GM12872 (cell line): ENCODE measurements at regions not wholly inside any gene's neighbourhood (a gene's known extent, or its start where the extent isn't known, plus 50 kb on each side); places are given as distances from the start of the nearest gene placed in this dataset.

ENCODE experiments used
- TF ChIP-seq, protein P1 (sequence below): IDR thresholded peaks from 3 replicates; pipeline ENCODE4 v1.5.1; 2011; ENCODE audit warnings: low read depth, mild to moderate bottlenecking, low read length, moderate library complexity; ENCODE audit not compliant: insufficient read depth

DNA sequence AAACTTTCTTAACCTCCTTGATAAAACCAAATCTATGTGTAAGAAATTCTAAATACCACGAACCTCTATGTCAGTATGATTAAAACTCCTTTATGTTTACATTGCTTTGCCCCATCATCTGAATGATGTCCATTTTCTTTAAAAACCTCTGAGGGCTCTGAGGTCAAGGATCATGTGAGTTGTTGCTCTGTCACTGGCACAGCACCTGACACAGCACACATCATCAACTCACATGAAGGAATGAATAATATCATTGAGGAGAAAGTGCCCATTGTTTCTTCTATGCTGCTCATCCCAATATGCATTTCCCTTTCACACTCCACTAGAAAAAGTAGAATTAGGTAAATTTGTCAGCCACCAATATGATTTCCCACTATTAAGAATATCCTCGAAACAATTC is 1178.7 kb upstream of the NRXN1 start:
- TF ChIP-seq, protein P1, sequence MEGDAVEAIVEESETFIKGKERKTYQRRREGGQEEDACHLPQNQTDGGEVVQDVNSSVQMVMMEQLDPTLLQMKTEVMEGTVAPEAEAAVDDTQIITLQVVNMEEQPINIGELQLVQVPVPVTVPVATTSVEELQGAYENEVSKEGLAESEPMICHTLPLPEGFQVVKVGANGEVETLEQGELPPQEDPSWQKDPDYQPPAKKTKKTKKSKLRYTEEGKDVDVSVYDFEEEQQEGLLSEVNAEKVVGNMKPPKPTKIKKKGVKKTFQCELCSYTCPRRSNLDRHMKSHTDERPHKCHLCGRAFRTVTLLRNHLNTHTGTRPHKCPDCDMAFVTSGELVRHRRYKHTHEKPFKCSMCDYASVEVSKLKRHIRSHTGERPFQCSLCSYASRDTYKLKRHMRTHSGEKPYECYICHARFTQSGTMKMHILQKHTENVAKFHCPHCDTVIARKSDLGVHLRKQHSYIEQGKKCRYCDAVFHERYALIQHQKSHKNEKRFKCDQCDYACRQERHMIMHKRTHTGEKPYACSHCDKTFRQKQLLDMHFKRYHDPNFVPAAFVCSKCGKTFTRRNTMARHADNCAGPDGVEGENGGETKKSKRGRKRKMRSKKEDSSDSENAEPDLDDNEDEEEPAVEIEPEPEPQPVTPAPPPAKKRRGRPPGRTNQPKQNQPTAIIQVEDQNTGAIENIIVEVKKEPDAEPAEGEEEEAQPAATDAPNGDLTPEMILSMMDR, result no peak

DNA sequence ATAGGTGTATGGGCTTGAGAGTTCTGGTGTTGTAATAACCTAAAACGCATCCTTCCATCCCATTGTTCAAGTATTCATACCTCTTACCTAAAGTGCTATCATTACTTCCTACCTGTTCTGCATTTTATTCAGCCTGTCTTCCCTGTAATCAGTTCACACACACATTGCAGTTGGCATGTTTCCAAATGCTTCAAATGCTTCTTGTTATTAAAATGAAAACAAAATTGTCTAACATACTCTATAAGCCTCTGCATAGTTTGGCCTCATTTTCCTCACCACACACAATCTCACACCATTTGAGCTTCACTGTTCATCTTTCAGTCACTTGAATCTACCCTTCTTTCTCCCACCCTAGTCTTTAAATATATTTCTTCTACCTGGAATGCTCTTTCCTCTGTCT is 1178.2 kb upstream of the NRXN1 start:
- TF ChIP-seq, protein P1, result no peak

DNA sequence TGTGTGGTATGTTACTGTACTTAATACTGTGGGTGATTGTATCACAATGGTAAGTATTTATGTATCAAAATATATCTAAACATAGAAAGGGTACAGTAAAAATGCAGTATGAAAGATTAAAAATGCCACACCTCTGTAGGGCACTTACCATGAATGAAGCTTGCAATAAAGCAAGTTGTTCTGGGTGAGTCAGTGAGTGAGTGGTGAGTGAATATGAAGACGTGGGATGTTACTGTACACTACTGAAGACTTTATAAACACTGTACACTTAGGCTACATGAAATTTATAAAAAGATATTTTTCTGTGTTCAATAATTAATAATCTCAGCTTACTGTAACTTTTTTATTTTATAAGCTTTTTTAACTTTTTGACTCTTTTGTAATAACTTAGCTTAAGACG is 1162.4 kb upstream of the NRXN1 start:
- TF ChIP-seq, protein P1, result no peak

DNA sequence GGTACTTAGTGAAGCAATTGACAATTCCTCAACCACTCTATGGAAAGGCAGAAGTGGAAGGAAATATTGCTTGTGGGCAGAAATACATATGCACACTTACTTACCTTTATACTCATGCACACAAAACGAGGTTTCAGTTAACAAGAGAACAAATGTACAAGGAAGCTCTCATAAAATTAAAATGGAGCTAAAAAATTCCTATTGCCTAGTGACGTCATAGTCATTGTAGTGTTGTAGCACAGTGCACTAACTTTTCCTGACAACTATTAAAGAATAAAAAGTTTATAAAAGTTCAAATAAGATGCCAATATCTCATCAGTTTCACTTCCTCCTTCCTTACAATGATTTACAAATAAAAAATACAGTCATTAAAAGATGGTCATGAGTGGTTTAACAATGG is 1161.9 kb upstream of the NRXN1 start:
- TF ChIP-seq, protein P1, result no peak

DNA sequence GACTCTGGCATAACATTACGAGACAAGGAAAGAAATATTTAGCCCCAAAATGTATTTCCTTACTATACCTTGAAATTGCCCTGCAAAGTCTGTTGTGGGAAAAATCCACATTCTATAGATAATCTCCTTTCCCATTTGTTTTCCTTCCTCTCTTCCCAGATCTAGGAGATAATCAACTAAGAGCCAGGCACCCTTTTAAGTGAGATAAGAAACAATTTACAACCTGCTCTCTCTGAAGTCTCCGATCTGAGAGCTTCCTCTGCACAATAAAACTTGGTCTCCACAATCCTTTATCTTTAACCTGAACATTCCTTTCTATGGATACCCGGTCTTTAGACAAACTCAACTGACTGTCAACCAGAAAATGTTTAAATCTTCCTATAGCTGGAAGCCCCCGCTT is 1160.7 kb upstream of the NRXN1 start:
- TF ChIP-seq, protein P1, result no peak

DNA sequence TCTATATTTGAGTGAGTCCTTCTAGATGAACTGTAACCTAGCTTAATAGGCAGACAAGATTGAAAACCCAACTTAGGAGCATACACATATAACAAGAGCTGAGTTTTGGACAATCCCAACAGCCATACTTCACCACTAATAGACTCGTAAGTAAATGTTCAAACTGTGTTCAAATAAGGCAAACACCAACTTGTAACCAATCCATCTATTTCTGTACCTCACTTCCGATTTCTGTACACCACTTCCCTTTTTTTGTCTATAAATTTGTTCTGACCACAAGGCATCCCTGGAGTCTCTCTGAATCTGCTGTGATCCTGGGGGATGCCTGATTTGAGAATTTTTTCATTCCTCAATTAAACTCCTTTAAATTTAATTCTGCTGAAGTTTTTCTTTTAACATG is 1149.1 kb upstream of the NRXN1 start:
- TF ChIP-seq, protein P1, result no peak

DNA sequence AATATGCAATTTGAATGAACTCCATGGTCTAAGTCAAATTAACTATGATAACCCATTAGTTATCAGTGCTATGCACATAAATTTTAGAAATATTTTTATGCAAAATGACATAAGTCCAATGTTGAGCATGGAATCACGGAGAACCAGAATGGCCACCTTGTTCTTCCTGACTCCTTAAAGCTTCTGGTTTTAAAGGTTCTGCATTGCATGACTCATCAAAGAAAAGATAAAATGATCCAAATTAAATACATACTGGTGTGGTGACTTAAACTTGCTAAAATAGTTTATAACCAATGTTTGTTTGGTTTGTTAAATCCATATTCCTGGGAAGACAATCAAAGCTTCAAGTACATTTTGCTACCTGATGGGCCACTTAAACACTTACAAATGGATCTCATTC is 1146.9 kb upstream of the NRXN1 start:
- TF ChIP-seq, protein P1, result no peak

DNA sequence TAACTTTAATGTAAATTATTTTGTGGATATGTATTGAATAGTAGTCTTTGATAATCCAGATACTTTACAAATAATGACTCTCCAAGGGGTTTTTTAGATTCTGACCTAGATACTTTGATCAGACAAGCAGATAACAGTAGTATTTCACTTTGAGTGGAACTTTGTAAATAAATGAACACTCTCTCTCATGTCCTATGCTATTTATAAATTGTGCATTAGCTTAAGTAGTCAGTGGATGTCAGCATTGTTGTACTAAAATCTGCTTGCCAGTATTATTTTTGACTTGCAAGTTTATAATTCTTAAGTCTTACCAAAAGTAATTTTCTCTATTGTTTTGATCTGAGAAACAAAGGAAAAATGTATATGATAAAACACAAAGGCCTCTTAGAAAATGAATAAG is 1113.1 kb upstream of the NRXN1 start:
- TF ChIP-seq, protein P1, result no peak
